Urothelium cell line (cell line): ENCODE measurements at regions not wholly inside any gene's neighbourhood (a gene's known extent, or its start where the extent isn't known, plus 50 kb on each side); places are given as distances from the start of the nearest gene placed in this dataset.

Source experiments
- DNase-seq: peaks from one replicate; pipeline ENCODE4 v3.0.0; 2011; ENCODE audit warnings: low spot score, mixed read lengths
- FAIRE-seq: peaks from 2 replicates; lab custom pipeline; 2011; peaks lifted over from hg19 to GRCh38; lab: Jason Lieb, UNC

- DNase-seq (no peak), FAIRE-seq (no peak)
Observed at GRCh38 chr15:96414875-96415274, 84.4 kb downstream of the NR2F2 start.

DNA sequence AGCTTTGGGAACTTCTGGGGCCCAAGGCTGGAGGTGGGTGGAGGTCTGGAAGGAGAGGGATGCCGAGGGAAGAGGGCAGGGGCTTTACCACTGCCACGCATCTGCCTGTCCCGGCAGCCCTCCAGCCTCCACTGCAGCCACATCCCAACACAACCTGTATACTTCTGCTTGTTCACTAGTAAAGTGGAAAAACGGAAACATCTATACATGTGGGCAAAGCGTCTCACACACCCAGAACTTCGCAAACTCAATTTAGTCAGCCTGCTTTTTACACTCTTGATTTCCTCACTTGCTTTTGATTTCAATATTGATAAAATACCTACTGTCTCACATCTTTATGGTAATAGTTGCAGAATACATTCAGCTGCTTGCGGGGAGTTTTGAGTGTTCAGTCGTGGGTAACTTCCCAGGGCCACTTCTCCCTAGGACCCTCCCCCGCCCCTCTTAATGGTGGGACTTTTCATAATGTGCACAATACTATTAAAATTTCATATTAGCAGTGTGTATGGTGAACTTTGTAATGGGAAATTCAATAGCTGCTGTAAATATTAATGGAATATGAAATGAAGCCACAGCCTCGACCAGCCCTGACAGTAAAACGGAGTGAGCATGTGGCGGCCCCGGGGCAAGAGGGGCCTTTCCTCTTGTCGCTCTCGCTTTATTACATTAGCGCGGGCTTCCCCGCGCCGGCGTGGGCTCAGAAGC, 85.2 kb downstream of the NR2F2 start:
- DNase-seq (no peak), FAIRE-seq (no peak)

GRCh38 chr15:96416218-96416933, 85.9 kb downstream of the NR2F2 start:
- DNase-seq = no peak
- FAIRE-seq = no peak

GRCh38 chr15:96416934-96417759, 86.6 kb downstream of the NR2F2 start:
- FAIRE-seq = no peak
- DNase-seq = peak; percentile 40

GRCh38 chr15:96417760-96418130, 87.2 kb downstream of the NR2F2 start:
- no peak for DNase-seq
- FAIRE-seq = no peak

GRCh38 chr15:96418146-96418545, 87.6 kb downstream of the NR2F2 start:
- FAIRE-seq (no peak), DNase-seq (no peak)

GRCh38 chr15:96421178-96421601, 90.7 kb downstream of the NR2F2 start:
- FAIRE-seq = no peak
- DNase-seq = peak; percentile 56

DNA sequence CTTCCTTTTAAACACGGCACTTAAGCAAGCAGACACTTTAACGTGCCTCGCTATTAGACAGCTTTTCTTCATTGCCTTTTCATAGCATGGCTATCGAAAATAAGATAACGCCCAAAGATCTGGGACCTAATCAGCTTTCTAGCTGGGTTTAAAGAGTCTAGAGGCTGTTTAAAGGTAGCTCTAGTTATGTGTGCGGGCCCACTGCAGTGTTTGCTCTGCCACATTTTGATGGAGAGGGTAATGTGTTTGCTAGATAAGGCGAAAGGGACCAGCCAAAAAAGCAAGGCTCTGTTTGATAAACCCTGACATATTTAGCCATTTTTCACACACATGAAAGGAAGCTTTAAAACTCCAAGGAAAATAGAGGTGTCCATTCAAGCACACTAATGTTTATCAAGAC, 91.6 kb downstream of the NR2F2 start:
- FAIRE-seq = no peak

GRCh38 chr15:96424674-96425073, 94.2 kb downstream of the NR2F2 start:
- no peak for FAIRE-seq
- no peak for DNase-seq

More for the DNA sequence above, 91.6 kb downstream of the NR2F2 start:
- DNase-seq = no peak

DNA sequence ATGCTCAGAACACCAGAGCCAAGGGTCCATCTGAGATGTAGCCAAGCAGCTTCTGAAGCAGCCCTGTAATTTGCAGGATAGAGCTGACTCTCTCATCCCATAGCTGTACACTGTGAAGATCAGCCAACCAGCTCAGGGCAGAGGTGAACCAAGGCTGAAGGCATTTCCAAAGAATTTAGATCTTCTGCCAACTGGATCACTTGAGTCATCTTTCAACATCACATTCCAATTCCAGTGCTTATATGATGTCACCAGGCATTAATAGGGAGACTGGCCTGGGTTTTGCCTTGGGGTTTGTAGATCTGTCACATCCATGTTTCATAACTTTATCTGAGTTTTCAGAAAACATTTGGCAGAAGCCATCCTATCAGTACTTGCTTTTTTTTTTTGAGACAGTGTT, 98.2 kb downstream of the NR2F2 start:
- FAIRE-seq (no peak), DNase-seq (peak; percentile 85)

DNA sequence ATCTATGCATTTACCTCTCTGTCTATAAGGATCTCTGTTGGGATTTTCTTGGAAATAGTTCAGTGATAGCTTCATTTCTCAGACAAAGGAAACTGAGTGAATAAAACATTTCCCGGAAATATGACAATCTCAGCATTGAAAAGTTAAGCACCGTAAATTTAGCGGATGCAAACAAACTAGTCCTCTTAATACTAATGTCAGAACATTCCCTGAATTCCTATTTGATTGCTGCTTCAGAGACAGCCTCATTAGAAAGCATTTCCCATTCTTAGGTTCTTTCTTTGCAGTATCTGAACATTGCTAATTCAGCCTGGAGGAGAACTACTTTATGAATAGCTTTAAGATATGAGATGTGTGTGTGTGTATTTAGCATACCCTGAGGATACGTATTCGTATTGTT, 101.3 kb downstream of the NR2F2 start:
- DNase-seq (no peak), FAIRE-seq (no peak)

GRCh38 chr15:96435022-96435421, 104.5 kb downstream of the NR2F2 start:
- DNase-seq (no peak), FAIRE-seq (no peak)

GRCh38 chr15:96435841-96436240, 105.3 kb downstream of the NR2F2 start:
- DNase-seq = no peak
- FAIRE-seq = no peak

DNA sequence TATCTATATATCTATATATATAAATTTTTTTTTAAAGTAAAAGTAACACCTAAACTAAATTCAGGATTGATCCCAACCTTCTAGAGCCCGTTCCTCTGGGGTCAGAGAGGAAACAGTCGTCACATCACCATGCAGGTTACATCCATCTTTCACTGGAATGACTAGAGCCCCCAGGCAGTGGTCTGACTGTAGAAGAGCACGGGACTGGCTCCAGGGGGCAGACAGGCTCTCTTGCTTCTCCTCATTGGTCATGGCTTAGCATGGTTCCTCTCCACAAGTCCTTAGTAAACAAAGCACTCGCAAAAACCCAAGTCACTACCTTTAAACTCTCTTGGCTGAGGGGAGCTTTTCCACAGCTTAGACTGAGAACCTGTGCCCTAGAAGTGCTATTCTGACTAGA, 110.5 kb downstream of the NR2F2 start:
- DNase-seq (no peak), FAIRE-seq (no peak)

- FAIRE-seq (no peak), DNase-seq (no peak)
Observed at GRCh38 chr15:96442076-96442475, 111.6 kb downstream of the NR2F2 start.

- DNase-seq (no peak), FAIRE-seq (no peak)
Observed at GRCh38 chr15:96444865-96445264, 114.4 kb downstream of the NR2F2 start.

DNA sequence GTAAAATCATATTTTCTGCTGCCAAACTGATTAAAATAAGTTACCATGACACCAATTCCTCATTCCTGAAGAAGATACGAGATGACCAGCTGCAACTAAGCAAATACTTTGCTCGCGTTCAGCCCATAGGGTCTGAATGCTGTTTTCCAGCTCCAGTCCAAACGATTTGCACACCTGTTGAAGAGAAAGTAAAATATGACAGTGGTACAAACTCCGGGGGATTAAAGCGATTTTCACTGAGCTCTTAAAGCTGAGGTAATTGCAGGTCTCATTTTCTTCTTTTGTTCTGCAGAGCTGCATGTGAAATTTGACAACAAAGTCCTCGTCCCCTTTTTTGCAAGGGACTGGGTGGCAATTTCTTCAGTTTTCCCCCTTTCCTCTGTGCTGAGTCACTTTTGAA, 118.4 kb downstream of the NR2F2 start:
- FAIRE-seq (no peak), DNase-seq (no peak)

GRCh38 chr15:96457841-96458240, 127.3 kb downstream of the NR2F2 start:
- no peak for DNase-seq
- FAIRE-seq = no peak

- no peak for DNase-seq
- no peak for FAIRE-seq
Observed at GRCh38 chr15:96460106-96460505, 129.6 kb downstream of the NR2F2 start.

- FAIRE-seq = no peak
Observed at GRCh38 chr15:96462768-96463750, 132.6 kb downstream of the NR2F2 start.

More at GRCh38 chr15:96462768-96463750, 132.6 kb downstream of the NR2F2 start:
- DNase-seq = no peak
